GM23248 (cell line): ENCODE measurements at regions not wholly inside any gene's neighbourhood (a gene's known extent, or its start where the extent isn't known, plus 50 kb on each side); places are given as distances from the start of the nearest gene placed in this dataset.

ENCODE experiments used
- DNase-seq: peaks from one replicate; pipeline ENCODE4 v3.0.0-alpha.2; 2015
- H2AFZ ChIP-seq: fragments of 200-600 bp; sonication (generic); 2 replicates; pipeline ENCODE4 v1.6.1; 2016; ENCODE audit warnings: antibody characterized with exemption
- H3F3A ChIP-seq: fragments of 200-600 bp; sonication (generic); 2 replicates; pipeline ENCODE4 v1.6.1; 2016; ENCODE audit warnings: mild to moderate bottlenecking, antibody characterized with exemption, mixed run types; ENCODE audit not compliant: insufficient read depth
- H3K27ac ChIP-seq: fragments of 200-600 bp; sonication (generic); 2 replicates; pipeline ENCODE4 v1.5.1; 2016; ENCODE audit warnings: mild to moderate bottlenecking
- H3K27me3 ChIP-seq: fragments of 200-600 bp; sonication (generic); replicated peaks from 2 replicates; pipeline ENCODE4 v1.6.1; 2016; ENCODE audit warnings: mild to moderate bottlenecking; ENCODE audit not compliant: insufficient read depth
- H3K36me3 ChIP-seq: fragments of 200-600 bp; sonication (generic); 2 replicates; pipeline ENCODE4 v1.6.1; 2016; ENCODE audit warnings: low read depth, mild to moderate bottlenecking
- H3K4me1 ChIP-seq: fragments of 200-600 bp; sonication (generic); 2 replicates; pipeline ENCODE4 v1.6.1; 2016; ENCODE audit warnings: mild to moderate bottlenecking; ENCODE audit not compliant: insufficient read depth
- H3K4me2 ChIP-seq: fragments of 200-600 bp; sonication (generic); one replicate; pipeline ENCODE4 v1.6.1; 2016; ENCODE audit warnings: mild to moderate bottlenecking; ENCODE audit not compliant: unreplicated experiment
- H3K4me3 ChIP-seq: fragments of 200-600 bp; sonication (generic); 2 replicates; pipeline ENCODE4 v1.5.1; 2016; ENCODE audit warnings: mild to moderate bottlenecking
- H3K79me2 ChIP-seq: fragments of 200-600 bp; sonication (generic); 2 replicates; pipeline ENCODE4 v1.6.1; 2016; ENCODE audit warnings: mild to moderate bottlenecking; ENCODE audit not compliant: insufficient read depth
- H3K9ac ChIP-seq: fragments of 200-600 bp; sonication (generic); 2 replicates; pipeline ENCODE4 v1.6.1; 2016; ENCODE audit warnings: mild to moderate bottlenecking
- H3K9me2 ChIP-seq: fragments of 200-600 bp; sonication (generic); 2 replicates; pipeline ENCODE4 v1.6.1; 2016; ENCODE audit warnings: mixed run types, mild to moderate bottlenecking, moderate library complexity; ENCODE audit not compliant: insufficient read depth
- H3K9me3 ChIP-seq: fragments of 200-600 bp; sonication (generic); one replicate; pipeline ENCODE4 v1.6.1; 2017; ENCODE audit warnings: low read depth
- H4K20me1 ChIP-seq: fragments of 200-600 bp; sonication (generic); 2 replicates; pipeline ENCODE4 v1.6.0; 2016; ENCODE audit not compliant: insufficient read depth
- EZH2 ChIP-seq: fragments of 200-600 bp; sonication (generic); IDR thresholded peaks from 2 replicates; pipeline ENCODE4 v1.6.1; 2018; ENCODE audit warnings: antibody characterized with exemption, mild to moderate bottlenecking; ENCODE audit not compliant: insufficient read depth, poor library complexity, severe bottlenecking
- EZH2phosphoT487 ChIP-seq: fragments of 200-600 bp; sonication (generic); IDR thresholded peaks from 2 replicates; pipeline ENCODE4 v1.6.1; 2018; ENCODE audit warnings: antibody characterized with exemption, moderate library complexity, mild to moderate bottlenecking, low read depth; ENCODE audit not compliant: insufficient read depth
- WGBS, 2 experiments: methylation state at CpG; one replicate each; pipeline ENCODE4 v1.1.6; 2015 to 2017; ENCODE audit warnings: low lambda C conversion rate in 2 of 2, low coverage in 1 of 2; ENCODE audit errors: missing lambda C conversion rate in 2 of 2; 5-methylcytosine and 5-hydroxymethylcytosine counted together
- in situ Hi-C: fragments of 300-500 bp; cut with MboI; formaldehyde crosslinking; loops from 2 replicates; pipeline ENCODE4 v1.15.0; 2020

- no peaks in the 10 kb centered on the region for H3K9me2 ChIP-seq
- no peaks in the 10 kb centered on the region for H3K27me3 ChIP-seq
These were observed 67.7 kb upstream of the ZXDA start for GRCh38 chrX:57977992-57978391.

GRCh38 chrX:57964975-57965374 lies 54.7 kb upstream of the ZXDA start:
- H3K4me1 ChIP-seq = no peaks in the 10 kb centered on the region
- WGBS, 2 experiments = 9 to 13% methylated on average over 1 of the region's 1 CpG
- no peak overlapping the region for H3K4me3 ChIP-seq
- no peaks in the 10 kb centered on the region for H3K9me2 ChIP-seq
- no peak overlapping the region for H3K27ac ChIP-seq
- no peaks in the 10 kb centered on the region for H4K20me1 ChIP-seq
- TF ChIP-seq EZH2phosphoT487 (no peak), EZH2 (no peak)
- no peaks in the 10 kb centered on the region for H3K79me2 ChIP-seq
- no peak overlapping the region for H2AFZ ChIP-seq
- H3F3A ChIP-seq = no peaks in the 10 kb centered on the region
- H3K4me2 ChIP-seq = no peak overlapping the region
- DNase-seq = no peak
- H3K36me3 ChIP-seq = no peaks in the 10 kb centered on the region
- H3K27me3 ChIP-seq = no peaks in the 10 kb centered on the region
- H3K9me3 ChIP-seq = no peaks in the 10 kb centered on the region
- no peak overlapping the region for H3K9ac ChIP-seq
- in situ Hi-C loops = no loop called here

More at GRCh38 chrX:57977992-57978391, 67.7 kb upstream of the ZXDA start:
- in situ Hi-C loops = no loop called here
- H3K4me2 ChIP-seq = no peak overlapping the region
- no peak overlapping the region for H2AFZ ChIP-seq
- no peak overlapping the region for H3K4me3 ChIP-seq
- H3K9ac ChIP-seq = no peak overlapping the region
- TF ChIP-seq EZH2 (no peak), EZH2phosphoT487 (no peak)
- H3F3A ChIP-seq = no peaks in the 10 kb centered on the region
- H3K9me3 ChIP-seq = no peaks in the 10 kb centered on the region
- H3K36me3 ChIP-seq = no peaks in the 10 kb centered on the region
- no peak overlapping the region for H3K27ac ChIP-seq
- H4K20me1 ChIP-seq = no peaks in the 10 kb centered on the region
- no peaks in the 10 kb centered on the region for H3K79me2 ChIP-seq
- H3K4me1 ChIP-seq = no peaks in the 10 kb centered on the region
- no peak for DNase-seq
- 16 to 17% methylated on average over 6 of the region's 6 CpGs for WGBS, 2 experiments
